GM19023 (cell line): ENCODE measurements at regions not wholly inside any gene's neighbourhood (a gene's known extent, or its start where the extent isn't known, plus 50 kb on each side); places are given as distances from the start of the nearest gene placed in this dataset.
"Not testable (repeated sequence)": the region's sequence is repeated elsewhere in the genome, so short reads cannot be mapped to it uniquely, and the experiment has no call there.

Source experiments
- ATAC-seq: cut with Tn5 transposase; IDR thresholded peaks from one replicate; pipeline ENCODE4 v1.9.1; 2021; ENCODE audit warnings: mild to moderate bottlenecking, moderate library complexity; ENCODE audit not compliant: unreplicated experiment

- no peak for ATAC-seq
Observed at GRCh38 chr4:128690011-128690410, 119.5 kb upstream of the JADE1 start.

- ATAC-seq = no peak
Observed at GRCh38 chr4:128688846-128689437, 120.6 kb upstream of the JADE1 start.

GRCh38 chr4:128688033-128688721, 121.3 kb upstream of the JADE1 start:
- ATAC-seq = no peak

- ATAC-seq = no peak
Observed at GRCh38 chr4:128686810-128687209, 122.7 kb upstream of the JADE1 start.

GRCh38 chr4:128686032-128686465, 123.5 kb upstream of the JADE1 start:
- ATAC-seq = no peak

- ATAC-seq = no peak
Observed at GRCh38 chr4:128684016-128684415, 125.5 kb upstream of the JADE1 start.

- no peak for ATAC-seq
Observed at GRCh38 chr4:128682942-128683666, 126.4 kb upstream of the JADE1 start.

GRCh38 chr4:128676095-128676494, 133.4 kb upstream of the JADE1 start:
- ATAC-seq = no peak

- peak; percentile 92 for ATAC-seq
Observed at GRCh38 chr4:128675083-128675482, 134.4 kb upstream of the JADE1 start.

- ATAC-seq = not testable (repeated sequence)
Observed at GRCh38 chr4:128673159-128673558, 136.3 kb upstream of the JADE1 start.

- not testable (repeated sequence) for ATAC-seq
Observed at GRCh38 chr4:128672596-128672995, 136.9 kb upstream of the JADE1 start.

- ATAC-seq = no peak
Observed at GRCh38 chr4:128670513-128670912, 139.0 kb upstream of the JADE1 start.

GRCh38 chr4:128668566-128668965, 140.9 kb upstream of the JADE1 start:
- ATAC-seq = no peak

- ATAC-seq = no peak
Observed at GRCh38 chr4:128665514-128665913, 144.0 kb upstream of the JADE1 start.

GRCh38 chr4:128663325-128663724, 146.2 kb upstream of the JADE1 start:
- peak; percentile 63 for ATAC-seq

GRCh38 chr4:128661479-128661878, 148.0 kb upstream of the JADE1 start:
- ATAC-seq = no peak

GRCh38 chr4:128660361-128661215, 148.9 kb upstream of the JADE1 start:
- ATAC-seq = no peak

- ATAC-seq = no peak
Observed at GRCh38 chr4:128658214-128658631, 151.3 kb upstream of the JADE1 start.

GRCh38 chr4:128657638-128658037, 151.9 kb upstream of the JADE1 start:
- no peak for ATAC-seq

GRCh38 chr4:128654465-128654864, 155.0 kb upstream of the JADE1 start:
- no peak for ATAC-seq
